H1 (cell line): ENCODE measurements at regions not wholly inside any gene's neighbourhood (a gene's known extent, or its start where the extent isn't known, plus 50 kb on each side); places are given as distances from the start of the nearest gene placed in this dataset.
"Not testable (repeated sequence)": the region's sequence is repeated elsewhere in the genome, so short reads cannot be mapped to it uniquely, and the experiment has no call there.

ENCODE experiments used
- CTCF ChIA-PET: fragments of 300-600 bp; sonication (Branson Sonifier 250); formaldehyde crosslinking; loops from one replicate; lab custom pipeline; 2021; ENCODE audit not compliant: partially characterized antibody; lab: Charles Lee
- POLR2A ChIA-PET: fragments of 300-600 bp; sonication (Branson Sonifier 250); formaldehyde crosslinking; loops from one replicate; lab custom pipeline; 2021; ENCODE audit warnings: inconsistent platforms; ENCODE audit not compliant: partially characterized antibody; lab: Charles Lee
- DNase-seq, 2 experiments: peaks; one replicate each; pipeline versions ENCODE4 v3.0.0 to v3.0.0-alpha.2; 2010 to 2022; ENCODE audit warnings: low spot score in 2 of 2, low read depth in 1 of 2, mixed read lengths in 1 of 2
- FAIRE-seq: peaks from 2 replicates; lab custom pipeline; 2011; peaks lifted over from hg19 to GRCh38; lab: Jason Lieb, UNC
- H2AFZ ChIP-seq: 2 replicates; pipeline ENCODE4 v1.8.1; 2012; ENCODE audit warnings: low read length, inconsistent platforms
- H2AK5ac ChIP-seq: 2 replicates; pipeline ENCODE4 v1.6.1; 2013; ENCODE audit warnings: low read depth, low read length
- H2BK120ac ChIP-seq: replicated peaks from 2 replicates; pipeline ENCODE3; 2013; ENCODE audit warnings: low read depth, low read length, inconsistent platforms
- H2BK12ac ChIP-seq: 2 replicates; pipeline ENCODE4 v1.6.1; 2013; ENCODE audit warnings: low read depth, low read length
- H2BK15ac ChIP-seq: 2 replicates; pipeline ENCODE4 v1.6.1; 2013; ENCODE audit warnings: low read length
- H2BK20ac ChIP-seq: 2 replicates; pipeline ENCODE4 v1.6.1; 2013; ENCODE audit warnings: low read length
- H2BK5ac ChIP-seq: 2 replicates; pipeline ENCODE4 v1.6.1; 2013; ENCODE audit warnings: low read depth, low read length
- H3K14ac ChIP-seq: 2 replicates; pipeline ENCODE4 v1.6.1; 2013; ENCODE audit warnings: inconsistent platforms; ENCODE audit not compliant: insufficient read length
- H3K18ac ChIP-seq: 2 replicates; pipeline ENCODE4 v1.6.1; 2013; ENCODE audit warnings: low read length; ENCODE audit errors: extremely low read depth
- H3K23ac ChIP-seq: 2 replicates; pipeline ENCODE4 v1.6.1; 2013; ENCODE audit warnings: inconsistent platforms; ENCODE audit not compliant: insufficient read length
- H3K23me2 ChIP-seq: 2 replicates; pipeline ENCODE4 v1.6.1; 2013; ENCODE audit warnings: low read depth, low read length
- H3K27ac ChIP-seq: 2 replicates; pipeline ENCODE4 v1.6.1; 2011; ENCODE audit warnings: low read depth, low read length, inconsistent platforms
- H3K27me3 ChIP-seq, 4 experiments: replicated peaks in 1 of 4; 1 replicate in 1 of 4; 2 replicates in 3 of 4; pipeline versions ENCODE4 v1.6.1 to v1.8.1; 2011 to 2013; ENCODE audit warnings: low read length in 3 of 4, mild to moderate bottlenecking in 3 of 4, inconsistent platforms in 2 of 4, mixed read lengths in 2 of 4, moderate library complexity in 1 of 4; ENCODE audit not compliant: control insufficient read depth in 3 of 4, insufficient read depth in 3 of 4; ENCODE audit errors: extremely low read depth in 1 of 4
- H3K36me3 ChIP-seq, 4 experiments: 2 replicates each; pipeline versions ENCODE4 v1.6.1 to v1.8.1; 2011 to 2013; ENCODE audit warnings: mild to moderate bottlenecking in 4 of 4, low read length in 3 of 4, moderate library complexity in 2 of 4, control low read depth in 1 of 4, inconsistent platforms in 1 of 4; ENCODE audit not compliant: insufficient read depth in 4 of 4, control insufficient read depth in 2 of 4
- H3K4ac ChIP-seq: replicated peaks from 2 replicates; pipeline ENCODE3; 2013; ENCODE audit warnings: low read length, low read depth, mixed read lengths, inconsistent platforms; ENCODE audit not compliant: insufficient read length
- H3K4me1 ChIP-seq, 4 experiments: replicated peaks in 1 of 4; 1 replicate in 1 of 4; 2 replicates in 3 of 4; pipeline versions ENCODE4 v1.6.1 to v1.8.1; 2011 to 2013; ENCODE audit warnings: low read length in 3 of 4, inconsistent platforms in 2 of 4, mixed read lengths in 1 of 4; ENCODE audit not compliant: insufficient read depth in 4 of 4, control insufficient read depth in 3 of 4
- H3K4me2 ChIP-seq, 2 experiments: 2 replicates each; pipeline versions ENCODE4 v1.6.1 to v1.8.1; 2011 to 2013; ENCODE audit warnings: low read depth in 2 of 2, low read length in 2 of 2, control low read depth in 1 of 2, inconsistent platforms in 1 of 2, mild to moderate bottlenecking in 1 of 2; ENCODE audit not compliant: insufficient read depth in 1 of 2
- H3K4me3 ChIP-seq, 4 experiments: fragments of 200-600, 300-600 bp in 1 of 4; sonication (generic), shearing (Covaris generic), sonication (Bioruptor Twin) in 1 of 4; 2 replicates each; pipeline versions ENCODE4 v1.5.1 to v1.8.1; 2011 to 2016; ENCODE audit warnings: low read length in 4 of 4, low read depth in 3 of 4, control low read depth in 2 of 4, inconsistent platforms in 2 of 4, mild to moderate bottlenecking in 2 of 4, mixed read lengths in 1 of 4, moderate library complexity in 1 of 4; ENCODE audit not compliant: insufficient read depth in 2 of 4; ENCODE audit errors: extremely low read depth in 1 of 4
- H3K56ac ChIP-seq: replicated peaks from 2 replicates; pipeline ENCODE3; 2013; ENCODE audit warnings: low read depth, mild to moderate bottlenecking, mixed read lengths, low read length, inconsistent platforms; ENCODE audit not compliant: insufficient read length
- H3K79me1 ChIP-seq: 2 replicates; pipeline ENCODE4 v1.6.1; 2013; ENCODE audit warnings: low read depth, low read length, control low read depth
- H3K79me2 ChIP-seq, 2 experiments: 2 replicates each; pipeline versions ENCODE4 v1.6.1 to v1.8.1; 2012 to 2013; ENCODE audit warnings: low read length in 2 of 2, mild to moderate bottlenecking in 2 of 2, inconsistent platforms in 1 of 2; ENCODE audit not compliant: insufficient read depth in 2 of 2, control insufficient read depth in 1 of 2
- H3K9ac ChIP-seq, 4 experiments: replicated peaks in 1 of 4; 1 replicate in 1 of 4; 2 replicates in 3 of 4; pipeline versions ENCODE4 v1.6.1 to v1.8.1; 2011 to 2013; ENCODE audit warnings: low read depth in 3 of 4, low read length in 3 of 4, control low read depth in 2 of 4, mild to moderate bottlenecking in 2 of 4, moderate library complexity in 2 of 4, inconsistent platforms in 1 of 4; ENCODE audit errors: extremely low read depth in 1 of 4
- H3K9me3 ChIP-seq, 2 experiments: 2 replicates each; pipeline versions ENCODE4 v1.6.1 to v1.8.1; 2012 to 2013; ENCODE audit warnings: mild to moderate bottlenecking in 2 of 2, moderate library complexity in 2 of 2, control low read depth in 1 of 2, inconsistent platforms in 1 of 2, low read depth in 1 of 2, low read length in 1 of 2, mixed read lengths in 1 of 2; ENCODE audit not compliant: insufficient read depth in 2 of 2
- H4K20me1 ChIP-seq, 2 experiments: replicated peaks in 1 of 2; 2 replicates each; pipeline versions ENCODE3 to v1.8.1; 2011 to 2013; ENCODE audit warnings: inconsistent platforms in 2 of 2, low read length in 2 of 2, mild to moderate bottlenecking in 1 of 2; ENCODE audit not compliant: insufficient read depth in 2 of 2, control insufficient read depth in 1 of 2
- H4K5ac ChIP-seq: 2 replicates; pipeline ENCODE4 v1.6.1; 2013; ENCODE audit warnings: low read length, low read depth, mixed read lengths, inconsistent platforms; ENCODE audit not compliant: insufficient read length
- H4K8ac ChIP-seq: 2 replicates; pipeline ENCODE4 v1.8.0; 2013; ENCODE audit warnings: mild to moderate bottlenecking, moderate library complexity, low read length, inconsistent platforms; ENCODE audit not compliant: insufficient read depth; ENCODE audit errors: extremely low read depth
- H4K91ac ChIP-seq: replicated peaks from 2 replicates; pipeline ENCODE3; 2013; ENCODE audit warnings: low read length, mixed read lengths, inconsistent platforms; ENCODE audit not compliant: insufficient read length
- whole genome bisulfite sequencing, 2 experiments: shearing (Covaris generic) in 1 of 2; methylation state at CpG; one replicate each; pipeline versions ENCODE4 v1.1.6 to v1.1.7; 2013 to 2015; ENCODE audit warnings: low lambda C conversion rate in 2 of 2, mixed read lengths in 2 of 2, inconsistent platforms in 1 of 2, low coverage in 1 of 2, missing lambda C conversion rate in 1 of 2; ENCODE audit not compliant: insufficient replicate concordance in 2 of 2, insufficient coverage in 1 of 2, insufficient read length in 1 of 2; ENCODE audit errors: extremely low coverage in 1 of 2, missing lambda C conversion rate in 1 of 2; 5-methylcytosine and 5-hydroxymethylcytosine counted together

DNA sequence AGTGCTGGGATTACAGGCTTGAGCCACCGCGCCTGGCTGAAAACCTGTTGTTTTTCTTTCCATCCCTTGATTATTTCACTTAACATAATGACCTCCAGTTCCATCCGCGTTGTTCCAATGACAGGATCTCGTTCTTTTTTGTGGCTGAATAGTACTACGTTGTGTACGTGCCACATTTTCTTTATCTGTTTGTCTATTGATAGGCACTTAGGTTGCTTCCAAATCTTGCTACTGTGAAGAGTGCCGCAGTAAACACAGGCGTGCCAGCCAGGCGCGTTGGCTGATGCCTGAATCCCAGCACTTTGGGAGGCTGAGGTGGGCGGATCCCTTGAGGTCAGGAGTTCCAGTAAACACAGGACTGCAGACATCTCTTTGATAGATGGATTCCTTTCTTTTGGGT is 165.1 kb downstream of the LAT start:
- WGBS, 2 experiments = 94% methylated on average over 12 of the region's 12 CpGs; no CpG with 5 or more reads in 1 of the 2 experiments
- not testable (repeated sequence) for H4K91ac ChIP-seq

More for the DNA sequence above, 165.1 kb downstream of the LAT start:
- H3K4ac ChIP-seq, H3K36me3 ChIP-seq, CTCF ChIA-PET, H2AK5ac ChIP-seq, H2BK5ac ChIP-seq, H2BK15ac ChIP-seq, H2BK12ac ChIP-seq, FAIRE-seq, H3K9me3 ChIP-seq, H3K4me2 ChIP-seq, H3K27me3 ChIP-seq, H4K8ac ChIP-seq, DNase-seq, H2BK120ac ChIP-seq, H2BK20ac ChIP-seq, H2AFZ ChIP-seq, H3K79me2 ChIP-seq, H3K56ac ChIP-seq, H4K5ac ChIP-seq, H3K4me3 ChIP-seq, H3K9ac ChIP-seq, H4K20me1 ChIP-seq, H3K18ac ChIP-seq, H3K27ac ChIP-seq, H3K14ac ChIP-seq, H3K23ac ChIP-seq, H3K79me1 ChIP-seq, H3K23me2 ChIP-seq, H3K4me1 ChIP-seq: not testable (repeated sequence)
- POLR2A ChIA-PET = interaction anchor here (0.6 kb wide), 1 partner anchor 10 kb away, joined by 4 read pairs; no protein-coding TSS in a partner anchor
